SKM-1 treated with dmso at 0.1 percent for 144 hours (cell line): ENCODE measurements at regions not wholly inside any gene's neighbourhood (a gene's known extent, or its start where the extent isn't known, plus 50 kb on each side); places are given as distances from the start of the nearest gene placed in this dataset.

Source experiments
- DNase-seq: peaks from one replicate; lab custom pipeline; 2025; ENCODE audit not compliant: unreplicated experiment; lab: John Stamatoyannopoulos, UW

DNA sequence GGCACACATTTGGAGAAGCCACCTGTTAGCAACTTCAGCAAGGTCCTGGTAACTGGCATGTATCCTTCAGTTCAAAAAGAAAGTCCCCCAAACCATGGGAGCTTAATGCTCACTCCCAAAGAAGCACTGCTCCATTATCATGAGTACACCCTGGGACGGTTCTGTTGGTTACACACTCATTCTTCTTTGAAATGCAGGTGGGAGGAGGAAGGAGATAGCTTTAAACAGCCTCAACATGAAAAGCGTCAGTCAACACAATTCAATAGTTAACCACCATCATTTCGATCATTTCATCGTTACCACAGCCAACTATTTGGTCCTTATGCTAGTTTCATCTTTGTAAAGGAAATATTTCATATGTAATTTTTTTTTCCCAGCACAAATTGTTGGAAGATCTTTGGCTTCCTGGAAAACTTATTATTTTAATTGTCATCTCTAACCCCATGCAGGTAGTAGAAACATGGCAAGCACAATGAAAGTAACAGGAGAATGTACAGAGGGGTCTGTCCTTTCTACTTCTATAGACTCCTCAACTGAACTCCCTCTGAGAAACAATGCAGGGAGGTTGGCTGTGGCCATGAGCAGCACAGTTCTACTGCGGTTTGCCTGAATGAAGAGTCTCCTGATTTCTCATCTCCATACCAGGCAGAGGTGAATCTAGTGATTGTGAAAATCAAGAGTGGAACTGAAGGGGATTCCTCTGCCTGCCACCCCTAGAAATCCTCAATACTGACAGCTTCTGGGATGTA lies 196.4 kb upstream of the FOXN3 start:
- DNase-seq: no peak

GRCh38 chr14:89609500-89610100 lies 192.6 kb upstream of the FOXN3 start:
- no peak for DNase-seq

- no peak for DNase-seq
Observed at GRCh38 chr14:89607453-89607852, 190.4 kb upstream of the FOXN3 start.

GRCh38 chr14:89603938-89604480 lies 187.0 kb upstream of the FOXN3 start:
- no peak for DNase-seq

DNA sequence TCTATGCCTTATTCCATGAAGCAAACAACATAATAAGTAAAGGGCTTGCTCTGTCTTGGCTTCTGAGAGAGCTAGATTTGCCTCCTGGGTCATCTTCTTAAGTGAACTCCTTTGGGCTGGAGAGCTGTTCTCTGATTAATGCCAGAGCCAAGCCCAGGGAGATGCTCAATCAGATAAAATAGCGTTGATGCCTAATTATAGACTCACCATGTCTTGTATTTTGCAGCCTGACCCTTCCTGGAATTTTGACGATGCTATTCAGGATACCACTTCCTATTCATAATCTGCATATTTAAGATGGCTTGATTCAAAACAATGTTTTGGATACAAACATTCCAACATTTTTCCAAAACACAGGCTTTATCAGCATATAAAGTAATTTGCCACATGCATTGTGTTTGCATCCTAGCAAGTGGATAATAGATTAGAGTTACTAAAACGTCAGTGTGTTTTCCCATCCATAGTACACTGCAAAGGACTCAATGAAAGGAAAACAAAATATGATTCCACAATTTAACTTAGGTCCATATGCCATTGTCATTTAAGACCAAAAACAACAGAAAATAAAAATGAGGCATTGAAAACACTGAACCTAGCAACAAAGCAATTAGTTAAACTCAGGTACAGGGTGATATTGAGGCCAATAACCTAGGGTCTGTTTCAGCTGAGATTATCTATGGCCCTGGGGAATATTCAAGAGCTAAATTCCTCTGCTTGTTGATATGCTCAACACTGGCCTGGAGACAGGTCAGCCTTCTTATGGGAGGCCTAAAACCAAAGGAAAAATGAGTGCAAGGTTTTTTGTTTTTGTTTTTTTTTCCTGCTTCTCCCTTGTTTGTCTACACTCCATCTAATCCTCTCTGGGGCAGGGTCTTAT lies 184.2 kb upstream of the FOXN3 start:
- no peak for DNase-seq

DNA sequence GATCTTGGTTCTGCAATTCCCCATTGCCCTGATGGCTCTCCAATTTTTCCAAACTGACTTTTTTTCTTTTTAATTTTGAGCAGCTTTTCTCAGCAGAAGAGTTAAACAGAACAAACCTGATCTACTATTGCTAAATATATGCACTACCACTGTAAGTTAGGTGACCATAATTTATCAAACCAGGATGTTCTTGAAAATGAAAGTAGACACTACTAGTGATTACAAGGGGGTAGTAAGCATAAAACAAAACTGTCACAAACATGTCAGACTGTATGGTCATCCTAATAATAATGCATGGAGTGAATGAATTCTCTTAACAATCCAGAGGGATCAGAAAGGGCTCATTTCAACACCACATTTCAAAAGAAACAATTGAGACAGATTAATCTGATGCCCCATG lies 183.0 kb upstream of the FOXN3 start:
- no peak for DNase-seq

- DNase-seq: no peak
Observed at GRCh38 chr14:89598548-89599186, 181.6 kb upstream of the FOXN3 start.

DNA sequence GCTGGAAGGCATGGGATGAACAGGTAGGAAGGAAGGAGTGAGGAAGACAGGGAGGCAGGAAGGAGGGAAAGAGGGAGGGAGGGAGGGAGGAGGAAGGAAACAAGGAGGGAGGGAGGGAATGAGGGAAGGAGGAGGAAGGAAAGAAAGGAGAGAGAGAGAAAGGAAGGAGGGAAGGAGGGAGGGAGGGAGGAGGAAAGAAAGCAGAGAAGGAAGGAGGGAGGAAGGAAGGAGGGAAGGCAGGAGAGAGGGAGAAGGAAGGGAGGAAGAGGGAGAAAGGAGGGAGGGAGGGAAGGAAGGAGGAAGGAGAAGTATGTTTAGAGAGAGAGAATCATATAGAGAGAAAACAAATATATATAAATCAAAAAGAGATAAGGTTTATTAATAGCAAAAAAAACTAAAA lies 175.9 kb upstream of the FOXN3 start:
- DNase-seq: no peak

DNA sequence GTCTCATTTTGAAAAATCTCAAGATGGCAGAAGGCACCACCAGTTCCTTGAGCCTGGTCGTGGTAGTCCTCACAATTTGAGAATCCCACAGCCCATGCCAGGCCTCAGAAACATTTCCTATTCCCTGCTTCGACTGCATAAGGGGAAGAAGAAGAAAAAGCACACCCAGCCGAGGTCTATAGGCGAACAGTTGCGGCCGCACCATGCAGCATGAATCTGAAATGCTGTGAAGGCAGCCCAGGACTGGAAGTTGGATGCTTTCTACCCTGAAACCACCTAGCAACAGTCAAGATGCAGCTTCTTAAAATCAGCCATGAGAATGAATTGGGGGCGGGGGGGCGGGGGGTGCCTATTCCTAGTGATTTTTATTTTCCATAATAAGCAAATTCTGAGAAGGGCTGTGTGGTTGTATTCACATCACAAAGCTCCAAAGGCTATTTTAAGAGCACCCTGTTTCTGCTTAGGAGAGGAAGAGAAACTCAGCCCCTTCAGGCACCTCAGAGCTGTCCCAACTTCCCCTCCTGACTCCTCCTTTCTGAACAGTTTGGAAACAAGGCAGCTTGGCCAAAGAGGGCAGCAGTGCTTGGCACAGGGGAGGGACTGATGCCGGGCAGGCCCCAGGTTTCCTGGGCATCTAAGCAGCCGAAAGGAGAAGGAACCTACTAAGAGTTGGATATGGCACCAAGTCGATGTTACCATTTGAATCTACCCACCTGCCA lies 172.5 kb upstream of the FOXN3 start:
- peak; percentile 50 for DNase-seq

GRCh38 chr14:89588840-89589296 lies 171.8 kb upstream of the FOXN3 start:
- no peak for DNase-seq

- DNase-seq: no peak
Observed at GRCh38 chr14:89588016-89588415, 171.0 kb upstream of the FOXN3 start.

- no peak for DNase-seq
Observed at GRCh38 chr14:89587136-89587420, 170.0 kb upstream of the FOXN3 start.

DNA sequence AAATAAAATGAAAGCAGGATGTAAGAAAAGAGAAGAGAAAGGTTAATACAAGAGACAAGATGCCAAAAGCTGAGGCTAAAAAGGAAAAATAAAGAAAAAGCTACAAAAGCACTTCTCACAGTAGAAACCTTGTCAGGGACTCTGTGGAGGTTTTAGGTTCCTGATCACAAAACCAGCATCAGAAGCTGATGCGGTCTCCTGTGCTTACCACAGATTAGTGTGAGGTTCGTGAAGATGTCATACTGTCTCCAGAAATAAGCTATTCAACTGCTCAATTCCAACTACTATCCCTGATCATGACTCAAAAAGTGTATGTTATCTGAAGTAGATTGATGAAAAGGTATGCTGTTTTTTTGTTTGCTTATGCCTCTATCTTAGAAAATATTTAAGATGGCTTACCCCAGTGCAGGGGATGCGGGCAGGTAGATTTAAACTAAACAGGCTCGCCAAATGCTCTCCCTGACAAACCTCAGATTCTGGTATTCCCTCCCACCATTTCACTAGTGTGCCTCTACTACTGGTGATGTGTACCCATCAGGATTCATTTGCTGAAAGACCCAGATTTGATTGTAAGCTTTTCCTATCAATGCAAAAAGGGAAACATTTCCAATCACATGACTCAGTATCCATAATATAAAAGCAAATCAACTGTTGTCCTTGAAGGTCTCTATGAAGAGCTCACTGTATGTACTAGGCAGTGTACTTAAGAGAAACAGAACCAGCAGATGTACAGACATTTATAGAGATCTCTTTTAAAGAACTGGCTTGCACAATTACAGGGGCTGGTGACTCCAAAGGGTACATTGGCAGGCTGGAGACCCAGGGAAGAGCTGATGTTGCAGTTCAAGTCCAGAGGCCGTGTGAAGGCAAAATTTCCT lies 169.5 kb upstream of the FOXN3 start:
- no peak for DNase-seq

- DNase-seq: no peak
Observed at GRCh38 chr14:89578156-89578555, 161.1 kb upstream of the FOXN3 start.

DNA sequence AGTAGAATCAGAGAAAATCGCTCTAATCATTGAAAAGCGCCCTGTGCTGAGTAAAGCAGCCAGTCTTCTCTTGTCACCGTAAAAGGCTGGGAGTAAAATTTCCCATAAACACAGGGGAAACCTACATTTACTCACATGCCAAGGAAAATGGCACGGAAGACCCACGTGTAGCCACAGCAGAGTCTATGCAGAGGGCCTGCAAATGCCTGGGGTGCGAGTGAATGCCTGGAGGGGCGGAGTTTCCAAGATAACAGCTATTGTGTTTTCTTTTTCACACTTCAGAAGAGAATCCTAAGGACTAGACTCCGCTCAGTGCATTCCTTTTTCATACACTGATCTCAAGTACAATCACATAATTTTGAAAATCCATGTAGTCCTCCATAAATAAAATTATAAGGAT lies 159.9 kb upstream of the FOXN3 start:
- DNase-seq: no peak

- DNase-seq: no peak
Observed at GRCh38 chr14:89576145-89576927, 159.3 kb upstream of the FOXN3 start.

DNA sequence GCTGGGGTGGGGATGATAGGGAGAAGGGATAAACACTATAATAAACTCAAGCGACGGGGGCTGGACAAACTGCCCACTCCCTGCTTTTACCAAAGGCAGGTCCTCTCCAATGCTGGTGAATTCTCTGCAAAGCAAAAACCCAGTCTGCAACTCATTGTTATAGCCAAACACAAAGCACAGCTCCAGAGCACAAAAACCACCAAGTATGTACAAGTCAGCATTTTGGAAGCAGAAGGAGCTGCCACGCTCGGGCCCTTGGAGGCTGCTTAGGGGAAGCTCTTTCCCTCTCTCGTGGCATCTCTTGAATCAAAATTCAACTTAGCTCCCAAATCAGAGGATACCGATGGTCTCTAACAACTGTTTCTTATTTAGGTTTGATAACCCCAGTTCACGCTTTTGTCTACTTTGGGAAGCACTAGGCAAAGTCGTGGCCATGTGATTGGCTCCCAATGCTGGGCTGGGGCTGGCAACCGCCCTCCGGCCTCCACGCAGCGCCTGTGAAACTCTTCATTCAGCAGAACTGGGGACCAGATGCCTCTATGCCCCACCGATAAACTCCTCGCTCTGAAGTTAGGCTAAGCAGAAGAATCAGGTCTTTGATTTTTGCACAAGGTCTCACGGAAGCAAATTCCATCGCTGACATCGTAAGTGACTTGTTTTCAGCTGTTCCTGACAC lies 158.5 kb upstream of the FOXN3 start:
- DNase-seq: no peak

DNA sequence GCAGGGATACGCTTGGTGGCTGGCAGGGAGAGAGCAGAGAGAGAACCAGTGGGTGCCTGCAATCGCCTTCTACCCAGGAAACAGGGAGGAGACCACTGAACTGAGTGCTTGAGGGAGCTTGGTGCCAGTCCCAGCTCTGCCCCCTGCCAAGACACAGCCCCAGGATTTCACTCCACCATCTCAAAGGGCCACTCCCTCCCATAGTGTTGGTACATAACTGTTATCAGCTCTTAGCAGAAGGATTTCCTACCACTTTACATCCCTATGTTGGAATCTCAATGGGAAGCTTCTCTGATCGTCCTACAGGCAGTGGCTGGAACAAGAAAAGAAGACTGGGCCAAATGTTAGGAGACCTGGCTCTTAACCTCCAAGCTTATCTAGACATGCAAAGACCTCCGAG lies 157.4 kb upstream of the FOXN3 start:
- DNase-seq: no peak

DNA sequence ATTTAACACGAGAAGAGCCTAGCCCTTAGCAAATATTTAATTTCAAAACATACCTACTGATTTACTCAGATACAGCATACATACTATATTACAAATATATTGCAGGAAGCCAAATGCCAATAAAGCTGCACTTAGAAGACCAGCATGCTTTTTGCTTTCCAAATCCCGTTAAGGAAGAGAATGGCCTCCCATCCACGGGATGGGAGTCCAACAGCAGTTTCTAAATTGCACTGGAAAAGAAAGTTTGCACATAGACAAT lies 156.3 kb upstream of the FOXN3 start:
- no peak for DNase-seq
